ENCODE measurements at regions not wholly inside any gene's neighbourhood (a gene's known extent, or its start where the extent isn't known, plus 50 kb on each side); places are given as distances from the start of the nearest gene placed in this dataset.

DNA sequence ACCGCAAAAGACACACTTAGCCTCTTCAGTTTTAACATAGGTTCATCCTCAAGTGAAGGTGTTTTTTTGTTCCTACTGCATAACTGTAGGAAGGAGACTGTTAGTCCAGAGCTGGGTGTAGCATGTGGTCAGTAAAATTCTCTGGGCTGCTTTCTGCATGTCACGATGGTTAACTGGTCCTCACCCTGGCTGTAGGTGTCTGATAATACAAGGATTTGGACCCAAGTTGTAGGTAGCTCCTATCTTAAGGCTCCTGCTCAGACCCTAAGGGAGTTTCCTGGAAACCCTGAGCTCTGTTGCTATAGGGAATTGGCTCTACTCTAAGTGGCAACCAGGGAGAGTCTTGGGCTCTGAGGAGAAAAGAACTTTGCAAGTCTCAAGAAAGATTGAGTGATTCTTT is 112.9 kb downstream of the SAMD9 start:
- Mint-ChIP-seq H3K27me3 (ENCODE audit: insufficient read depth) (peaks cover 53% of the 10 kb centered on the region), H3K4me1 (peaks cover 19% of the 10 kb centered on the region)
- WGBS, 2 experiments (ENCODE audit: insufficient coverage in 1 of 2, insufficient read length in 1 of 2) = 97% methylated on average over 2 of the region's 2 CpGs; no CpG with 5 or more reads in 1 of the 2 experiments

DNA sequence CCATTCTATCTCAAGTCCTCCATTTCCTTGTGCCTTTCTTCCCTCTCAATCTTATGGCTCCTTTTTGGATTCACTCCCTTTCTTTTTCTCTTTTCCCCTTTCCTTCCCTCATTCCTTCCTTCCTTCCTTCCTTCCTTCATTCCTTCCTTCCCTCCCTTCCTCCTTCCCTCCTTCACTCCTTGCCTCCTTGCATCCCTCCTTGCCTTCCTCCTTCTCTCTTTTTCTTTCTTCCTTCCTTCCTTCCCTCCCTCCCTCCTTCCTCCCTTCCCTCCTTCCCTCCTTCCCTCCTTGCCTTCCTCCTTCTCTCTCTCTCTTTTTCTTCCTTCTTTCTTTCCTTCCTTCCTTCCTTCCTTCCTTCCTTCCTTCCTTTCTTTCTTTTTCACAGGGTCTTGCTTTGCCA is 120.1 kb downstream of the SAMD9 start:
- no peaks in the 10 kb centered on the region for H3K9me3 Mint-ChIP-seq
- no peak overlapping the region for H3K4me3 Mint-ChIP-seq
- TF ChIP-seq, protein P1, sequence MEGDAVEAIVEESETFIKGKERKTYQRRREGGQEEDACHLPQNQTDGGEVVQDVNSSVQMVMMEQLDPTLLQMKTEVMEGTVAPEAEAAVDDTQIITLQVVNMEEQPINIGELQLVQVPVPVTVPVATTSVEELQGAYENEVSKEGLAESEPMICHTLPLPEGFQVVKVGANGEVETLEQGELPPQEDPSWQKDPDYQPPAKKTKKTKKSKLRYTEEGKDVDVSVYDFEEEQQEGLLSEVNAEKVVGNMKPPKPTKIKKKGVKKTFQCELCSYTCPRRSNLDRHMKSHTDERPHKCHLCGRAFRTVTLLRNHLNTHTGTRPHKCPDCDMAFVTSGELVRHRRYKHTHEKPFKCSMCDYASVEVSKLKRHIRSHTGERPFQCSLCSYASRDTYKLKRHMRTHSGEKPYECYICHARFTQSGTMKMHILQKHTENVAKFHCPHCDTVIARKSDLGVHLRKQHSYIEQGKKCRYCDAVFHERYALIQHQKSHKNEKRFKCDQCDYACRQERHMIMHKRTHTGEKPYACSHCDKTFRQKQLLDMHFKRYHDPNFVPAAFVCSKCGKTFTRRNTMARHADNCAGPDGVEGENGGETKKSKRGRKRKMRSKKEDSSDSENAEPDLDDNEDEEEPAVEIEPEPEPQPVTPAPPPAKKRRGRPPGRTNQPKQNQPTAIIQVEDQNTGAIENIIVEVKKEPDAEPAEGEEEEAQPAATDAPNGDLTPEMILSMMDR (conservative IDR thresholded peaks at IDR 0.05) = no peak
- H3K27ac Mint-ChIP-seq = no peak overlapping the region
- Histone ChIP-seq H3K27me3 (ENCODE audit: control insufficient read depth, insufficient read depth, low read length, poor library complexity, severe bottlenecking) (peaks cover 12% of the 10 kb centered on the region), H3K36me3 (ENCODE audit: control insufficient read depth, insufficient read depth, low read length) (no peaks in the 10 kb centered on the region), H3K27ac (ENCODE audit: low read depth, low read length) (no peak overlapping the region), H3K9ac (ENCODE audit: extremely low read depth, low read length, poor library complexity, severe bottlenecking) (no peak overlapping the region), H3K4me1 (ENCODE audit: control insufficient read depth, insufficient read depth, low read length) (peaks cover 12% of the 10 kb centered on the region), H3K9me3 (ENCODE audit: control insufficient read depth, low read length) (no peaks in the 10 kb centered on the region), H3K4me3 (ENCODE audit: low read length) (no peak overlapping the region)
- peaks cover 23% of the 10 kb centered on the region for H3K4me1 Mint-ChIP-seq
- DNase-seq = no peak
- H3K36me3 Mint-ChIP-seq (ENCODE audit: low read depth) = no peaks in the 10 kb centered on the region
- H3K27me3 Mint-ChIP-seq (ENCODE audit: insufficient read depth) = peaks cover 12% of the 10 kb centered on the region

More for the DNA sequence above, 112.9 kb downstream of the SAMD9 start:
- Mint-ChIP-seq H3K9me3 (no peaks in the 10 kb centered on the region), H3K4me3 (no peak overlapping the region), H3K36me3 (ENCODE audit: low read depth) (no peaks in the 10 kb centered on the region), H3K27ac (no peak overlapping the region)
- Histone ChIP-seq H3K27me3 (ENCODE audit: control insufficient read depth, insufficient read depth, low read length, poor library complexity, severe bottlenecking) (peaks cover 48% of the 10 kb centered on the region), H3K9me3 (ENCODE audit: control insufficient read depth, low read length) (no peaks in the 10 kb centered on the region), H3K4me3 (ENCODE audit: low read length) (no peak overlapping the region), H3K36me3 (ENCODE audit: control insufficient read depth, insufficient read depth, low read length) (no peaks in the 10 kb centered on the region), H3K4me1 (ENCODE audit: control insufficient read depth, insufficient read depth, low read length) (no peaks in the 10 kb centered on the region), H3K27ac (ENCODE audit: low read depth, low read length) (no peak overlapping the region), H3K9ac (ENCODE audit: extremely low read depth, low read length, poor library complexity, severe bottlenecking) (no peak overlapping the region)
- TF ChIP-seq, protein P1 (conservative IDR thresholded peaks at IDR 0.05) = no peak
- DNase-seq = no peak

DNA sequence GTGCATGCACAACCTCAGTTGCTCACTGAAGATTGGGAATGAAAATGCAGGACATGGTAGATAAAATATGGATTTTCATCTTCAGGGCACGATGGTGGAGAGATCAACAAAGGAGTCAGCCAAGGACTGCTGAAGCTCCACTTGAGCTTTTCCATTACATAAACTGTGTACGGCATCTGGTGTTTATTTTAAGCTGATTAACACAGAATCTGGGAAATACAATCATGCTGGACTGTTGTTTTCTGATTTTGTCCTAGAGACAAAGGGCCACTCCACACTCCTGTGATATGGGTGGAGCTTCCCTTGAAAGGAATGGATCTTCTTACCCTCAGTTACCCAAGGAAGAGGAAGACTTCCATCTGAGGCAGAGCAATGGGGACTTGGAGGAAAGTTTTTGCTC is 120.6 kb downstream of the SAMD9 start:
- H3K36me3 Mint-ChIP-seq (ENCODE audit: low read depth) = no peaks in the 10 kb centered on the region
- Histone ChIP-seq H3K36me3 (ENCODE audit: control insufficient read depth, insufficient read depth, low read length) (no peaks in the 10 kb centered on the region), H3K27ac (ENCODE audit: low read depth, low read length) (no peak overlapping the region), H3K4me1 (ENCODE audit: control insufficient read depth, insufficient read depth, low read length) (peaks cover 12% of the 10 kb centered on the region), H3K9ac (ENCODE audit: extremely low read depth, low read length, poor library complexity, severe bottlenecking) (no peak overlapping the region), H3K27me3 (ENCODE audit: control insufficient read depth, insufficient read depth, low read length, poor library complexity, severe bottlenecking) (peaks cover 8% of the 10 kb centered on the region), H3K4me3 (ENCODE audit: low read length) (no peak overlapping the region), H3K9me3 (ENCODE audit: control insufficient read depth, low read length) (no peaks in the 10 kb centered on the region)
- peaks cover 23% of the 10 kb centered on the region for H3K4me1 Mint-ChIP-seq
- DNase-seq = no peak
- TF ChIP-seq, protein P1 (conservative IDR thresholded peaks at IDR 0.05) = no peak
- no peak overlapping the region for H3K4me3 Mint-ChIP-seq
- 94 to 95% methylated on average over 2 of the region's 2 CpGs for WGBS, 2 experiments (ENCODE audit: insufficient coverage in 1 of 2, insufficient read length in 1 of 2)
- peaks cover 12% of the 10 kb centered on the region for H3K27me3 Mint-ChIP-seq (ENCODE audit: insufficient read depth)
- H3K9me3 Mint-ChIP-seq = no peaks in the 10 kb centered on the region
- no peak overlapping the region for H3K27ac Mint-ChIP-seq

Data from endodermal cell (in vitro differentiated cells).